WTC11 (cell line): ENCODE measurements at regions not wholly inside any gene's neighbourhood (a gene's known extent, or its start where the extent isn't known, plus 50 kb on each side); places are given as distances from the start of the nearest gene placed in this dataset.

Source experiments
- ATAC-seq: fragments of 200-7000 bp; cut with Tn5 transposase; 2 replicates; pipeline ENCODE4 v1.10.0; 2021; ENCODE audit warnings: mild to moderate bottlenecking, moderate library complexity
- CTCF ChIA-PET: fragments of 300-600 bp; sonication (Branson Sonifier 250); formaldehyde crosslinking; loops from one replicate; lab custom pipeline; 2021; ENCODE audit warnings: antibody characterized with exemption; lab: Charles Lee
- POLR2A ChIA-PET: fragments of 350-600 bp; sonication (Branson Sonifier 250); formaldehyde crosslinking; loops from one replicate; lab custom pipeline; 2021; ENCODE audit warnings: antibody characterized with exemption; lab: Charles Lee
- DNase-seq: peaks from one replicate; pipeline ENCODE4 v3.0.0; 2021; ENCODE audit warnings: low spot score
- H3K27ac Mint-ChIP-seq: 2 replicates; pipeline ENCODE4 v1.8.0; 2021; ENCODE audit warnings: mixed read lengths
- H3K27me3 Mint-ChIP-seq: 2 replicates; pipeline ENCODE4 v1.8.0; 2021; ENCODE audit warnings: low read depth, mild to moderate bottlenecking, moderate library complexity, mixed read lengths
- H3K36me3 Mint-ChIP-seq: 2 replicates; pipeline ENCODE4 v1.8.0; 2021; ENCODE audit warnings: mixed read lengths
- H3K4me1 Mint-ChIP-seq: 2 replicates; pipeline ENCODE4 v1.8.0; 2022; ENCODE audit warnings: mixed read lengths
- H3K4me3 Mint-ChIP-seq: 2 replicates; pipeline ENCODE4 v1.8.0; 2021; ENCODE audit warnings: mild to moderate bottlenecking, moderate library complexity, mixed read lengths
- H3K9me3 Mint-ChIP-seq: 2 replicates; pipeline ENCODE4 v1.8.0; 2021; ENCODE audit warnings: mixed read lengths
- ATF1 ChIP-seq: sonication (generic); formaldehyde crosslinking; IDR thresholded peaks from 2 replicates; pipeline ENCODE4 v1.8.1; 2023; ENCODE audit warnings: mild to moderate bottlenecking, moderate library complexity, missing genetic modification reagents
- CREB1 ChIP-seq: sonication (generic); formaldehyde crosslinking; IDR thresholded peaks from 2 replicates; pipeline ENCODE4 v1.8.0; 2023; ENCODE audit warnings: mild to moderate bottlenecking, missing genetic modification reagents
- ESRRA ChIP-seq: sonication (generic); formaldehyde crosslinking; IDR thresholded peaks from 2 replicates; pipeline ENCODE4 v1.8.1; 2022; ENCODE audit warnings: mild to moderate bottlenecking, missing genetic modification reagents, borderline replicate concordance
- FOXJ3 ChIP-seq: sonication (generic); formaldehyde crosslinking; IDR thresholded peaks from 2 replicates; pipeline ENCODE4 v1.9.0; 2021; ENCODE audit warnings: missing genetic modification reagents, mild to moderate bottlenecking, borderline replicate concordance
- FOXP1 ChIP-seq: sonication (generic); formaldehyde crosslinking; IDR thresholded peaks from 2 replicates; pipeline ENCODE4 v1.8.0; 2022; ENCODE audit warnings: missing genetic modification reagents, mild to moderate bottlenecking, moderate library complexity, borderline replicate concordance
- GABPB1 ChIP-seq: sonication (generic); formaldehyde crosslinking; IDR thresholded peaks from 2 replicates; pipeline ENCODE4 v1.8.1; 2023; ENCODE audit warnings: mild to moderate bottlenecking, missing genetic modification reagents
- HMGXB4 ChIP-seq: sonication (generic); formaldehyde crosslinking; IDR thresholded peaks from 2 replicates; pipeline ENCODE4 v1.8.1; 2023; ENCODE audit warnings: mild to moderate bottlenecking, moderate library complexity, missing genetic modification reagents
- IRF2 ChIP-seq: sonication (generic); formaldehyde crosslinking; IDR thresholded peaks from 2 replicates; pipeline ENCODE4 v1.8.0; 2022; ENCODE audit warnings: low read depth, missing genetic modification reagents, borderline replicate concordance
- NFATC4 ChIP-seq: fragments of 250-450 bp; sonication (Bioruptor Pico); IDR thresholded peaks from 2 replicates; pipeline ENCODE4 v1.9.0; 2021; ENCODE audit warnings: mild to moderate bottlenecking
- NFYB ChIP-seq: sonication (generic); formaldehyde crosslinking; conservative IDR thresholded peaks from 2 replicates; pipeline ENCODE4 v1.8.0; 2022; ENCODE audit warnings: low read depth, missing genetic modification reagents
- NR3C1 ChIP-seq: sonication (generic); formaldehyde crosslinking; conservative IDR thresholded peaks from 2 replicates; pipeline ENCODE4 v1.8.1; 2023; ENCODE audit warnings: low read depth, mild to moderate bottlenecking, missing genetic modification reagents
- PRRX2 ChIP-seq: fragments of 250-450 bp; sonication (Bioruptor Pico); IDR thresholded peaks from 2 replicates; pipeline ENCODE4 v1.8.0; 2021; ENCODE audit warnings: mild to moderate bottlenecking
- TP53 ChIP-seq: sonication (generic); formaldehyde crosslinking; IDR thresholded peaks from 2 replicates; pipeline ENCODE4 v1.8.1; 2023; ENCODE audit warnings: mild to moderate bottlenecking, missing genetic modification reagents
- ZBTB21 ChIP-seq: sonication (generic); formaldehyde crosslinking; IDR thresholded peaks from 2 replicates; pipeline ENCODE4 v1.8.1; 2023; ENCODE audit warnings: mild to moderate bottlenecking, missing genetic modification reagents, borderline replicate concordance
- ZBTB43 ChIP-seq: sonication (generic); formaldehyde crosslinking; IDR thresholded peaks from 2 replicates; pipeline ENCODE4 v1.8.1; 2023; ENCODE audit warnings: mild to moderate bottlenecking, missing genetic modification reagents
- ZNF121 ChIP-seq: sonication (generic); formaldehyde crosslinking; IDR thresholded peaks from 2 replicates; pipeline ENCODE4 v1.8.0; 2023; ENCODE audit warnings: missing genetic modification reagents
- ZNF219 ChIP-seq: sonication (generic); formaldehyde crosslinking; IDR thresholded peaks from 2 replicates; pipeline ENCODE4 v1.8.0; 2023; ENCODE audit warnings: missing genetic modification reagents, mild to moderate bottlenecking, borderline replicate concordance
- ZNF263 ChIP-seq: sonication (generic); formaldehyde crosslinking; IDR thresholded peaks from 2 replicates; pipeline ENCODE4 v1.8.1; 2022; ENCODE audit warnings: low read depth, mild to moderate bottlenecking, moderate library complexity, missing genetic modification reagents
- ZNF396 ChIP-seq: fragments of 250-450 bp; sonication (Bioruptor Pico); IDR thresholded peaks from 2 replicates; pipeline ENCODE4 v1.8.0; 2021; ENCODE audit warnings: mild to moderate bottlenecking, moderate library complexity, borderline replicate concordance
- ZNF416 ChIP-seq: fragments of 250-450 bp; sonication (Bioruptor Pico); IDR thresholded peaks from 2 replicates; pipeline ENCODE4 v1.9.0; 2021; ENCODE audit warnings: mild to moderate bottlenecking, inconsistent platforms
- ZNF423 ChIP-seq: fragments of 250-450 bp; sonication (Bioruptor Pico); IDR thresholded peaks from 2 replicates; pipeline ENCODE4 v2.1.2; 2022; ENCODE audit warnings: mild to moderate bottlenecking, moderate library complexity
- TF ChIP-seq, protein P1 (sequence below): sonication (generic); formaldehyde crosslinking; IDR thresholded peaks from 2 replicates; pipeline ENCODE4 v1.8.1; 2022; ENCODE audit warnings: mild to moderate bottlenecking, moderate library complexity, missing genetic modification reagents
- TF ChIP-seq, protein P2 (sequence below): sonication (generic); formaldehyde crosslinking; IDR thresholded peaks from 2 replicates; pipeline ENCODE4 v1.8.1; 2022; ENCODE audit warnings: low read depth, missing genetic modification reagents, borderline replicate concordance
- TF ChIP-seq, protein P3 (sequence below): fragments of 250-450 bp; sonication (Bioruptor Pico); IDR thresholded peaks from 2 replicates; pipeline ENCODE4 v1.8.0; 2021; ENCODE audit warnings: mild to moderate bottlenecking
- TF ChIP-seq, protein P4 (sequence below): fragments of 200-600 bp; IDR thresholded peaks from 2 replicates; pipeline ENCODE4 v1.8.0; 2022; ENCODE audit warnings: antibody characterized with exemption
- TF ChIP-seq, protein P5 (sequence below): sonication (generic); formaldehyde crosslinking; IDR thresholded peaks from 2 replicates; pipeline ENCODE4 v1.8.1; 2023; ENCODE audit warnings: mild to moderate bottlenecking, missing genetic modification reagents, moderate library complexity
- TF ChIP-seq, protein P6 (sequence below): sonication (generic); formaldehyde crosslinking; conservative IDR thresholded peaks from 2 replicates; pipeline ENCODE4 v1.8.1; 2022; ENCODE audit warnings: mild to moderate bottlenecking, missing genetic modification reagents

DNA sequence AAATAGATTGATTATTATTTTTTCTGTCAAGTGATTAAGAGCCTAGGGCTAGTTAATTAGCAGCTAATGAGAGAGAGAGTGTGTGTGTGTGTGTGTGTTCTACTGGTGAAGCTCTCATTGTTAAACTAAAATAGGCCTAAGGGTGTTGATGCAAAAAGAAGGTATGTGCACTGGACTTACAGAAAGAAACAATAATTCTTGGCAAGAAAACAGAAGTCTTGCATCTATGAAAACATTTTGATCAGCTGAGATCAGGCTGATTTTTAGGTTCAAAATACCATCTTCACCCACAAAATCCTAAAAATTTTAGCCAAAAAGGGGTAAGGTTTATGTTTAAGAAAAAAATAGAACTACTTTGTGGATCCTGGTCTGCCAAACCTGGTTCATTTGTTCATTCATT, 106.5 kb downstream of the POSTN start:
- ChIA-PET POLR2A (no interaction called here), CTCF (no interaction called here)
- no peaks in the 10 kb centered on the region for H3K36me3 Mint-ChIP-seq
- TF ChIP-seq IRF2 (CRISPR knock-in tag) = no peak
- TF ChIP-seq ZNF396 = no peak
- no peak for TF ChIP-seq HMGXB4 (CRISPR knock-in tag)
- no peak for TF ChIP-seq ZNF423
- TF ChIP-seq, protein P1, sequence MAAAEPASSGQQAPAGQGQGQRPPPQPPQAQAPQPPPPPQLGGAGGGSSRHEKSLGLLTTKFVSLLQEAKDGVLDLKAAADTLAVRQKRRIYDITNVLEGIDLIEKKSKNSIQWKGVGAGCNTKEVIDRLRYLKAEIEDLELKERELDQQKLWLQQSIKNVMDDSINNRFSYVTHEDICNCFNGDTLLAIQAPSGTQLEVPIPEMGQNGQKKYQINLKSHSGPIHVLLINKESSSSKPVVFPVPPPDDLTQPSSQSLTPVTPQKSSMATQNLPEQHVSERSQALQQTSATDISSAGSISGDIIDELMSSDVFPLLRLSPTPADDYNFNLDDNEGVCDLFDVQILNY = no peak
- no peak for TF ChIP-seq ZNF416 (CRISPR knock-in tag)
- TF ChIP-seq ZNF263 (CRISPR knock-in tag) = no peak
- TF ChIP-seq, protein P2, sequence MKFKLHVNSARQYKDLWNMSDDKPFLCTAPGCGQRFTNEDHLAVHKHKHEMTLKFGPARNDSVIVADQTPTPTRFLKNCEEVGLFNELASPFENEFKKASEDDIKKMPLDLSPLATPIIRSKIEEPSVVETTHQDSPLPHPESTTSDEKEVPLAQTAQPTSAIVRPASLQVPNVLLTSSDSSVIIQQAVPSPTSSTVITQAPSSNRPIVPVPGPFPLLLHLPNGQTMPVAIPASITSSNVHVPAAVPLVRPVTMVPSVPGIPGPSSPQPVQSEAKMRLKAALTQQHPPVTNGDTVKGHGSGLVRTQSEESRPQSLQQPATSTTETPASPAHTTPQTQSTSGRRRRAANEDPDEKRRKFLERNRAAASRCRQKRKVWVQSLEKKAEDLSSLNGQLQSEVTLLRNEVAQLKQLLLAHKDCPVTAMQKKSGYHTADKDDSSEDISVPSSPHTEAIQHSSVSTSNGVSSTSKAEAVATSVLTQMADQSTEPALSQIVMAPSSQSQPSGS (CRISPR knock-in tag) = no peak
- TF ChIP-seq TP53 (CRISPR knock-in tag) = no peak
- no peak for TF ChIP-seq PRRX2 (CRISPR knock-in tag)
- no peak for TF ChIP-seq ATF1
- no peak for TF ChIP-seq GABPB1
- TF ChIP-seq NFYB = no peak
- TF ChIP-seq, protein P3, sequence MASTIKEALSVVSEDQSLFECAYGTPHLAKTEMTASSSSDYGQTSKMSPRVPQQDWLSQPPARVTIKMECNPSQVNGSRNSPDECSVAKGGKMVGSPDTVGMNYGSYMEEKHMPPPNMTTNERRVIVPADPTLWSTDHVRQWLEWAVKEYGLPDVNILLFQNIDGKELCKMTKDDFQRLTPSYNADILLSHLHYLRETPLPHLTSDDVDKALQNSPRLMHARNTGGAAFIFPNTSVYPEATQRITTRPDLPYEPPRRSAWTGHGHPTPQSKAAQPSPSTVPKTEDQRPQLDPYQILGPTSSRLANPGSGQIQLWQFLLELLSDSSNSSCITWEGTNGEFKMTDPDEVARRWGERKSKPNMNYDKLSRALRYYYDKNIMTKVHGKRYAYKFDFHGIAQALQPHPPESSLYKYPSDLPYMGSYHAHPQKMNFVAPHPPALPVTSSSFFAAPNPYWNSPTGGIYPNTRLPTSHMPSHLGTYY (CRISPR knock-in tag) = no peak
- no peak for TF ChIP-seq FOXP1
- TF ChIP-seq, protein P4, sequence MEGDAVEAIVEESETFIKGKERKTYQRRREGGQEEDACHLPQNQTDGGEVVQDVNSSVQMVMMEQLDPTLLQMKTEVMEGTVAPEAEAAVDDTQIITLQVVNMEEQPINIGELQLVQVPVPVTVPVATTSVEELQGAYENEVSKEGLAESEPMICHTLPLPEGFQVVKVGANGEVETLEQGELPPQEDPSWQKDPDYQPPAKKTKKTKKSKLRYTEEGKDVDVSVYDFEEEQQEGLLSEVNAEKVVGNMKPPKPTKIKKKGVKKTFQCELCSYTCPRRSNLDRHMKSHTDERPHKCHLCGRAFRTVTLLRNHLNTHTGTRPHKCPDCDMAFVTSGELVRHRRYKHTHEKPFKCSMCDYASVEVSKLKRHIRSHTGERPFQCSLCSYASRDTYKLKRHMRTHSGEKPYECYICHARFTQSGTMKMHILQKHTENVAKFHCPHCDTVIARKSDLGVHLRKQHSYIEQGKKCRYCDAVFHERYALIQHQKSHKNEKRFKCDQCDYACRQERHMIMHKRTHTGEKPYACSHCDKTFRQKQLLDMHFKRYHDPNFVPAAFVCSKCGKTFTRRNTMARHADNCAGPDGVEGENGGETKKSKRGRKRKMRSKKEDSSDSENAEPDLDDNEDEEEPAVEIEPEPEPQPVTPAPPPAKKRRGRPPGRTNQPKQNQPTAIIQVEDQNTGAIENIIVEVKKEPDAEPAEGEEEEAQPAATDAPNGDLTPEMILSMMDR = no peak
- peaks cover 4% of the 10 kb centered on the region for H3K4me1 Mint-ChIP-seq
- no peak overlapping the region for H3K27ac Mint-ChIP-seq
- DNase-seq (no peak), ATAC-seq (no peak)
- no peaks in the 10 kb centered on the region for H3K9me3 Mint-ChIP-seq
- H3K4me3 Mint-ChIP-seq = no peak overlapping the region
- H3K27me3 Mint-ChIP-seq = no peaks in the 10 kb centered on the region

DNA sequence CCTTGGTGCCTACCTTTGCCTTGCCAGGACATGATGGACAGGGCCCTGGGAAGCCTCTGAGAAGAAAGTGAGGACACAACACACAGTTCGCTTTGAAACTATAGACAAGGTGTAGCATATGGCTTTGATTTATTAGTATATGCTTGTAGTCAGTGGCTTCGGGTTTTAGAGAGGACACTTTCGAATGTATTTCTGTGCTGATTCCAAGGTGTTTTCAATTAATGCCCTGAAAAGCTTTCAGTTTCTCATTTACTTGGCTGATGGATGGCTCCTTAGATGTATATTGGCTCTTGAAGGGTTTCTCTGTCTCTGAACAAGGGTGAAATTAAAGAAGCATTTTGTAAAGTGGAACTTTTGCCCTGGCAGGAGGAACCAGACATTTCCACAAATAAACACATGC, 106.9 kb downstream of the POSTN start:
- Mint-ChIP-seq H3K4me3 (no peak overlapping the region), H3K4me1 (peaks cover 4% of the 10 kb centered on the region), H3K9me3 (no peaks in the 10 kb centered on the region), H3K27me3 (no peaks in the 10 kb centered on the region), H3K36me3 (no peaks in the 10 kb centered on the region), H3K27ac (no peak overlapping the region)
- ChIA-PET CTCF (no interaction called here), POLR2A (no interaction called here)
- ATAC-seq = no peak
- no peak for DNase-seq
- TF ChIP-seq, protein P5, sequence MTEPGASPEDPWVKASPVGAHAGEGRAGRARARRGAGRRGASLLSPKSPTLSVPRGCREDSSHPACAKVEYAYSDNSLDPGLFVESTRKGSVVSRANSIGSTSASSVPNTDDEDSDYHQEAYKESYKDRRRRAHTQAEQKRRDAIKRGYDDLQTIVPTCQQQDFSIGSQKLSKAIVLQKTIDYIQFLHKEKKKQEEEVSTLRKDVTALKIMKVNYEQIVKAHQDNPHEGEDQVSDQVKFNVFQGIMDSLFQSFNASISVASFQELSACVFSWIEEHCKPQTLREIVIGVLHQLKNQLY (CRISPR knock-in tag) = no peak
- TF ChIP-seq FOXJ3 (CRISPR knock-in tag) (no peak), ESRRA (CRISPR knock-in tag) (no peak), HMGXB4 (CRISPR knock-in tag) (no peak), NFATC4 (CRISPR knock-in tag) (no peak), ZBTB43 (no peak), ZNF121 (CRISPR knock-in tag) (no peak), ZNF219 (CRISPR knock-in tag) (no peak), NR3C1 (CRISPR knock-in tag) (no peak), CREB1 (CRISPR knock-in tag) (no peak), ZBTB21 (CRISPR knock-in tag) (no peak)
- TF ChIP-seq, protein P6, sequence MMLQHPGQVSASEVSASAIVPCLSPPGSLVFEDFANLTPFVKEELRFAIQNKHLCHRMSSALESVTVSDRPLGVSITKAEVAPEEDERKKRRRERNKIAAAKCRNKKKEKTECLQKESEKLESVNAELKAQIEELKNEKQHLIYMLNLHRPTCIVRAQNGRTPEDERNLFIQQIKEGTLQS = no peak
